ENCODE measurements at regions not wholly inside any gene's neighbourhood (a gene's known extent, or its start where the extent isn't known, plus 50 kb on each side); places are given as distances from the start of the nearest gene placed in this dataset.

- Histone ChIP-seq H3K4me3 (ENCODE audit: low read depth, low read length) (no peak overlapping the region), H3K4me1 (ENCODE audit: control insufficient read depth, insufficient read depth, low read length, poor library complexity, severe bottlenecking) (no peaks in the 10 kb centered on the region), H3K27me3 (ENCODE audit: control insufficient read depth, insufficient read depth, low read length) (no peaks in the 10 kb centered on the region), H3K27ac (ENCODE audit: insufficient read depth, low read length, poor library complexity, severe bottlenecking) (no peak overlapping the region), H3K36me3 (ENCODE audit: control insufficient read depth, insufficient read depth, low read length) (no peaks in the 10 kb centered on the region), H3K9me3 (ENCODE audit: control insufficient read depth in 2 of 2, low read length in 2 of 2) (no peaks in the 10 kb centered on the region)
- Mint-ChIP-seq H3K27ac (no peak overlapping the region), H3K36me3 (no peaks in the 10 kb centered on the region), H3K4me3 (no peak overlapping the region), H3K9me3 (no peaks in the 10 kb centered on the region), H3K4me1 (no peaks in the 10 kb centered on the region), H3K27me3 (peaks cover 15% of the 10 kb centered on the region)
- no peak for DNase-seq
- no peak for ATAC-seq (ENCODE audit: low read depth in 2 of 2)
These were observed 121.2 kb upstream of the PITRM1 start for GRCh38 chr10:3293581-3294431.

- Mint-ChIP-seq H3K27me3 (peaks cover 15% of the 10 kb centered on the region), H3K27ac (no peak overlapping the region), H3K4me1 (no peaks in the 10 kb centered on the region), H3K4me3 (peak overlapping the region in 1 of 4 donors; percentile 1), H3K9me3 (no peaks in the 10 kb centered on the region), H3K36me3 (no peaks in the 10 kb centered on the region)
- Histone ChIP-seq H3K27me3 (ENCODE audit: control insufficient read depth, insufficient read depth, low read length) (no peaks in the 10 kb centered on the region), H3K36me3 (ENCODE audit: control insufficient read depth, insufficient read depth, low read length) (no peaks in the 10 kb centered on the region), H3K4me1 (ENCODE audit: control insufficient read depth, insufficient read depth, low read length, poor library complexity, severe bottlenecking) (no peaks in the 10 kb centered on the region), H3K27ac (ENCODE audit: insufficient read depth, low read length, poor library complexity, severe bottlenecking) (no peak overlapping the region), H3K4me3 (ENCODE audit: low read depth, low read length) (no peak overlapping the region), H3K9me3 (ENCODE audit: control insufficient read depth in 2 of 2, low read length in 2 of 2) (no peaks in the 10 kb centered on the region)
- ATAC-seq (ENCODE audit: low read depth in 2 of 2) (no peak), DNase-seq (no peak)
These were observed 120.1 kb upstream of the PITRM1 start for GRCh38 chr10:3292636-3293035.

- Mint-ChIP-seq H3K36me3 (no peaks in the 10 kb centered on the region), H3K9me3 (no peaks in the 10 kb centered on the region), H3K4me1 (no peaks in the 10 kb centered on the region), H3K4me3 (no peak overlapping the region), H3K27me3 (peaks cover 20% of the 10 kb centered on the region), H3K27ac (no peak overlapping the region)
- Histone ChIP-seq H3K36me3 (ENCODE audit: control insufficient read depth, insufficient read depth, low read length) (no peaks in the 10 kb centered on the region), H3K4me3 (ENCODE audit: low read depth, low read length) (no peak overlapping the region), H3K9me3 (ENCODE audit: control insufficient read depth in 2 of 2, low read length in 2 of 2) (no peaks in the 10 kb centered on the region), H3K4me1 (ENCODE audit: control insufficient read depth, insufficient read depth, low read length, poor library complexity, severe bottlenecking) (no peaks in the 10 kb centered on the region), H3K27me3 (ENCODE audit: control insufficient read depth, insufficient read depth, low read length) (no peaks in the 10 kb centered on the region), H3K27ac (ENCODE audit: insufficient read depth, low read length, poor library complexity, severe bottlenecking) (no peak overlapping the region)
- ATAC-seq (ENCODE audit: low read depth in 2 of 2): no peak
- no peak for DNase-seq
These were observed 118.0 kb upstream of the PITRM1 start for GRCh38 chr10:3290550-3290949.

- H3K4me1 Mint-ChIP-seq: peaks cover 0 to 2% (median 0%) of the 10 kb centered on the region in 4 donors
- H3K27ac ChIP-seq (ENCODE audit: insufficient read depth, low read length, poor library complexity, severe bottlenecking): no peak overlapping the region
- H3K36me3 Mint-ChIP-seq: no peaks in the 10 kb centered on the region
- H3K27ac Mint-ChIP-seq: no peak overlapping the region
- ATAC-seq (ENCODE audit: low read depth in 2 of 2) (no peak), DNase-seq (no peak)
- H3K27me3 ChIP-seq (ENCODE audit: control insufficient read depth, insufficient read depth, low read length): no peaks in the 10 kb centered on the region
- H3K9me3 ChIP-seq (ENCODE audit: control insufficient read depth in 2 of 2, low read length in 2 of 2): no peaks in the 10 kb centered on the region
- H3K9me3 Mint-ChIP-seq: no peaks in the 10 kb centered on the region
- no peak overlapping the region for H3K4me3 Mint-ChIP-seq
- peaks cover 15% of the 10 kb centered on the region for H3K27me3 Mint-ChIP-seq
- no peak overlapping the region for H3K4me3 ChIP-seq (ENCODE audit: low read depth, low read length)
- no peaks in the 10 kb centered on the region for H3K4me1 ChIP-seq (ENCODE audit: control insufficient read depth, insufficient read depth, low read length, poor library complexity, severe bottlenecking)
- no peaks in the 10 kb centered on the region for H3K36me3 ChIP-seq (ENCODE audit: control insufficient read depth, insufficient read depth, low read length)
These were observed 115.2 kb upstream of the PITRM1 start for GRCh38 chr10:3287572-3288445.

DNA sequence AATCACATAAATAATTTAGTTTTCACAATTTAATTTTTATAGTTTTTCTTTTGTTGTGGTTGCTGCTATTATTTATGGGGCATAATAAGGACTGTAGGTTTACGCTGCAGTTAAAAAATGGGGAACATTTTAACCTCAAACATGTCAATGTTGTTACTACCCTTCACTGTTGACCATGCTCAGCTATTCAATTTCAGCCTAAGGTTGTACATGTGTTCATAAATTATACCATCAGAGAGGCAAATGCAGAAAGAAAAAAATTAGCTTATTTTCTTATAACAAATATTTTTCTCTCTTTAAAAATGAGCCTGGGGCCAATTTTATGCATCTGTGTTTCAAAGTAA, 110.1 kb upstream of the PITRM1 start:
- Histone ChIP-seq H3K27ac (ENCODE audit: insufficient read depth, low read length, poor library complexity, severe bottlenecking) (no peak overlapping the region), H3K4me3 (ENCODE audit: low read depth, low read length) (no peak overlapping the region), H3K4me1 (ENCODE audit: control insufficient read depth, insufficient read depth, low read length, poor library complexity, severe bottlenecking) (no peaks in the 10 kb centered on the region), H3K36me3 (ENCODE audit: control insufficient read depth, insufficient read depth, low read length) (no peaks in the 10 kb centered on the region), H3K27me3 (ENCODE audit: control insufficient read depth, insufficient read depth, low read length) (no peaks in the 10 kb centered on the region), H3K9me3 (ENCODE audit: control insufficient read depth in 2 of 2, low read length in 2 of 2) (no peaks in the 10 kb centered on the region)
- no peaks in the 10 kb centered on the region for H3K9me3 Mint-ChIP-seq
- ATAC-seq (ENCODE audit: low read depth in 2 of 2) (no peak), DNase-seq (no peak)
- H3K36me3 Mint-ChIP-seq: no peaks in the 10 kb centered on the region
- peaks cover 5% of the 10 kb centered on the region for H3K27me3 Mint-ChIP-seq
- no peak overlapping the region for H3K4me3 Mint-ChIP-seq
- H3K4me1 Mint-ChIP-seq: peaks cover 0 to 2% (median 0%) of the 10 kb centered on the region in 4 donors
- H3K27ac Mint-ChIP-seq: no peak overlapping the region

GRCh38 chr10:3281941-3282673, 109.5 kb upstream of the PITRM1 start:
- DNase-seq: no peak
- Mint-ChIP-seq H3K27me3 (peaks cover 5% of the 10 kb centered on the region), H3K4me1 (peaks cover 0 to 2% (median 0%) of the 10 kb centered on the region in 4 donors), H3K9me3 (no peaks in the 10 kb centered on the region), H3K27ac (no peak overlapping the region), H3K4me3 (no peak overlapping the region), H3K36me3 (no peaks in the 10 kb centered on the region)
- ATAC-seq (ENCODE audit: low read depth in 2 of 2): no peak
- H3K9me3 ChIP-seq (ENCODE audit: control insufficient read depth in 2 of 2, low read length in 2 of 2): no peaks in the 10 kb centered on the region
- no peak overlapping the region for H3K4me3 ChIP-seq (ENCODE audit: low read depth, low read length)
- no peaks in the 10 kb centered on the region for H3K27me3 ChIP-seq (ENCODE audit: control insufficient read depth, insufficient read depth, low read length)
- H3K4me1 ChIP-seq (ENCODE audit: control insufficient read depth, insufficient read depth, low read length, poor library complexity, severe bottlenecking): no peaks in the 10 kb centered on the region
- no peaks in the 10 kb centered on the region for H3K36me3 ChIP-seq (ENCODE audit: control insufficient read depth, insufficient read depth, low read length)
- no peak overlapping the region for H3K27ac ChIP-seq (ENCODE audit: insufficient read depth, low read length, poor library complexity, severe bottlenecking)

GRCh38 chr10:3278771-3279170, 106.2 kb upstream of the PITRM1 start:
- Mint-ChIP-seq H3K36me3 (no peaks in the 10 kb centered on the region), H3K27me3 (peaks cover 6% of the 10 kb centered on the region), H3K9me3 (peaks cover 0 to 3% (median 0%) of the 10 kb centered on the region in 7 donors), H3K4me1 (peaks cover 0 to 2% (median 0%) of the 10 kb centered on the region in 4 donors), H3K4me3 (no peak overlapping the region), H3K27ac (no peak overlapping the region)
- DNase-seq (no peak), ATAC-seq (ENCODE audit: low read depth in 2 of 2) (no peak)
- H3K27ac ChIP-seq (ENCODE audit: insufficient read depth, low read length, poor library complexity, severe bottlenecking): no peak overlapping the region
- H3K9me3 ChIP-seq (ENCODE audit: control insufficient read depth in 2 of 2, low read length in 2 of 2): no peaks in the 10 kb centered on the region
- no peak overlapping the region for H3K4me3 ChIP-seq (ENCODE audit: low read depth, low read length)
- H3K27me3 ChIP-seq (ENCODE audit: control insufficient read depth, insufficient read depth, low read length): no peaks in the 10 kb centered on the region
- H3K4me1 ChIP-seq (ENCODE audit: control insufficient read depth, insufficient read depth, low read length, poor library complexity, severe bottlenecking): no peaks in the 10 kb centered on the region
- H3K36me3 ChIP-seq (ENCODE audit: control insufficient read depth, insufficient read depth, low read length): no peaks in the 10 kb centered on the region
